ENCODE measurements at regions not wholly inside any gene's neighbourhood (a gene's known extent, or its start where the extent isn't known, plus 50 kb on each side); places are given as distances from the start of the nearest gene placed in this dataset.

DNA sequence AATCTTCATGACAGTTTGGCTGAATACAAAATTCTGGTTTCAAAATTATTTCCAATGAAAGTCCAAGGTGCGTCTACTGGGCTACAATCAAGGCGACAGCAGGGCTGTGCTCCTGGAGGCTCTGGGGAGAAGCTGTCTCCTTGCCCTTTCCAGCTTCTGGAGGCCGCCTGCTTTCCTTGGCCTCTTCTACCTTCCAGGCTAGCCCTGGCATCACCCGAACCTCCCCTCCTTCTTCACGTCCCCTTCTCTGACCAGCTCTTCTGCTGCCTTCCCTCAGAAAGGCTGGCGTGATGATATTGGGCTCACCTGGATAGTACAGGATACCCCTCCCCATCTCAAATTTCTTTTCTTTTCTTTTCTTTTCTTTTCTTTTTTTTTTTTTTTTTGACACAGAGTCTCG, 115.5 kb downstream of the KCNF1 start:
- TF ChIP-seq, protein P1, sequence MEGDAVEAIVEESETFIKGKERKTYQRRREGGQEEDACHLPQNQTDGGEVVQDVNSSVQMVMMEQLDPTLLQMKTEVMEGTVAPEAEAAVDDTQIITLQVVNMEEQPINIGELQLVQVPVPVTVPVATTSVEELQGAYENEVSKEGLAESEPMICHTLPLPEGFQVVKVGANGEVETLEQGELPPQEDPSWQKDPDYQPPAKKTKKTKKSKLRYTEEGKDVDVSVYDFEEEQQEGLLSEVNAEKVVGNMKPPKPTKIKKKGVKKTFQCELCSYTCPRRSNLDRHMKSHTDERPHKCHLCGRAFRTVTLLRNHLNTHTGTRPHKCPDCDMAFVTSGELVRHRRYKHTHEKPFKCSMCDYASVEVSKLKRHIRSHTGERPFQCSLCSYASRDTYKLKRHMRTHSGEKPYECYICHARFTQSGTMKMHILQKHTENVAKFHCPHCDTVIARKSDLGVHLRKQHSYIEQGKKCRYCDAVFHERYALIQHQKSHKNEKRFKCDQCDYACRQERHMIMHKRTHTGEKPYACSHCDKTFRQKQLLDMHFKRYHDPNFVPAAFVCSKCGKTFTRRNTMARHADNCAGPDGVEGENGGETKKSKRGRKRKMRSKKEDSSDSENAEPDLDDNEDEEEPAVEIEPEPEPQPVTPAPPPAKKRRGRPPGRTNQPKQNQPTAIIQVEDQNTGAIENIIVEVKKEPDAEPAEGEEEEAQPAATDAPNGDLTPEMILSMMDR (IDR thresholded peaks at IDR 0.05): no peak
- H3K27ac Mint-ChIP-seq: no peak overlapping the region
- H3K36me3 Mint-ChIP-seq (ENCODE audit: low read depth): no peaks in the 10 kb centered on the region
- DNase-seq: no peak
- H3K4me1 Mint-ChIP-seq (ENCODE audit: low read depth): no peaks in the 10 kb centered on the region
- H3K9me3 Mint-ChIP-seq: no peaks in the 10 kb centered on the region
- H3K27me3 Mint-ChIP-seq (ENCODE audit: insufficient read depth): peaks cover 35% of the 10 kb centered on the region
- no peak overlapping the region for H3K4me3 Mint-ChIP-seq

DNA sequence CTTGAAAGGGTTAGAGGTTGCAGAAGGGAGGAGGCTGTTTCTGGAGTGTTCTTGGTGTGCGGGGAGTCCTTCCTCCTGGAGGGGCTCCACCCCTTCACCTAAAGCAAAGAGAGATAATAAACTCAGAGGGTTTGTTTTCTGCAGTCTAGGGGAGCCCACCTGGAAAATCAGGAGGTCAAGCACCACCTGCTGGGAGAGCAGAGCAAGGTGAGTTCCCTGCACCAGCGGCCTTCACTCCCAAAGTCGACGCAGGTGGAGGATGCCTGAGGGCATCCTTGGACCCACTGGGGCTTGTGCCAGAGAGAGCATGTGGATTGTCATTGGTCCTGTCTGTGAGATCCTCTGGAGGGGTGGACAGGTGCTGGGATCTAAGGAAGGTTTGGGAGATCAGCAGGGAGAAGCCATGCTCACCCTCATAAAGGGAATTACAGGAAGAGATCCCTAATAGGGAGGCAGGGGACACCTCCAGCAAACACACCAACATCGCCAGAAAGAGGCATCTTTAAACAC, 116.7 kb downstream of the KCNF1 start:
- Mint-ChIP-seq H3K27ac (no peak overlapping the region), H3K4me3 (no peak overlapping the region), H3K9me3 (peaks cover 4% of the 10 kb centered on the region), H3K4me1 (ENCODE audit: low read depth) (no peaks in the 10 kb centered on the region), H3K27me3 (ENCODE audit: insufficient read depth) (peaks cover 41% of the 10 kb centered on the region), H3K36me3 (ENCODE audit: low read depth) (no peaks in the 10 kb centered on the region)
- TF ChIP-seq, protein P1 (IDR thresholded peaks at IDR 0.05): no peak
- no peak for DNase-seq

DNA sequence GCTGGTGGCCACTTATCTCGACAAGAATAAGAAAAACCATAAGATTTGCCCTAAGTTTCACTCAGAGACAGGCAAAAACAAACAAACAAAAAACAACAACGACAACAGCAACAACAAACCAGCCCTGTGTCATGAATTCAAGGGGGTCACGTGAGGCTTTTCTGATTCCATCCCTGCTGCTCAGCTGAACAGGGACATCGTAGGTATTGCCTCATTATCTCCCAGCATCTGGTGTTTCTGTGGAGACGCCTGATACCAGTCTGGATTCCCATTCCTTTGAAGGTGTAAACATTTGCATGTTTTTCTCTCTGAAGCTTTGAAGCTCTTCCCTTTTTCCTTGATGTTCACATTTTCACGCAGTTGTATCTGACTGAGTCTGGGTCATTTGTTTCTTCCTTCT, 117.4 kb downstream of the KCNF1 start:
- Mint-ChIP-seq H3K36me3 (ENCODE audit: low read depth) (no peaks in the 10 kb centered on the region), H3K9me3 (peaks cover 4% of the 10 kb centered on the region), H3K27me3 (ENCODE audit: insufficient read depth) (peaks cover 40% of the 10 kb centered on the region), H3K4me3 (no peak overlapping the region), H3K27ac (no peak overlapping the region), H3K4me1 (ENCODE audit: low read depth) (no peaks in the 10 kb centered on the region)
- no peak for DNase-seq
- TF ChIP-seq, protein P1 (IDR thresholded peaks at IDR 0.05): no peak

DNA sequence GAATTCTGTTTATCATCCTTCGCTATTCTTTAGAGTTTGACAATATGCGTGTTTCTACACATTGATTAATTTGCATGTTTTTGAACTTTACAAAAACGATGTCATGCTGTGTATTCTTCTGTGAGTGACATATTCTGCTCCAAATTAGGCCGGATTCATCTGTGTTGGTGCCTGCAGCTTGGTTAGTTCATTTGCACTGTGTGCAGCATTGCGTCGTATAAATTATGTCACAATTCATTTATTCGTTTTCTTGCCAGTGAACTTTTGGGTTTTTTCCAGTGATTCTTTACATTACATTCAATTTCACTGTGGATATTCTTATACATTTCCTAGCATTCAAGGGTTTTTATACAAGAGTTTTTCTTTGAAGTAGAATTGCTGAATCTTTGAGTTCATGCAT, 118.3 kb downstream of the KCNF1 start:
- TF ChIP-seq, protein P1 (IDR thresholded peaks at IDR 0.05): no peak
- Mint-ChIP-seq H3K36me3 (ENCODE audit: low read depth) (no peaks in the 10 kb centered on the region), H3K27me3 (ENCODE audit: insufficient read depth) (peaks cover 38% of the 10 kb centered on the region), H3K4me1 (ENCODE audit: low read depth) (no peaks in the 10 kb centered on the region), H3K27ac (no peak overlapping the region), H3K4me3 (no peak overlapping the region), H3K9me3 (peaks cover 4% of the 10 kb centered on the region)
- no peak for DNase-seq

DNA sequence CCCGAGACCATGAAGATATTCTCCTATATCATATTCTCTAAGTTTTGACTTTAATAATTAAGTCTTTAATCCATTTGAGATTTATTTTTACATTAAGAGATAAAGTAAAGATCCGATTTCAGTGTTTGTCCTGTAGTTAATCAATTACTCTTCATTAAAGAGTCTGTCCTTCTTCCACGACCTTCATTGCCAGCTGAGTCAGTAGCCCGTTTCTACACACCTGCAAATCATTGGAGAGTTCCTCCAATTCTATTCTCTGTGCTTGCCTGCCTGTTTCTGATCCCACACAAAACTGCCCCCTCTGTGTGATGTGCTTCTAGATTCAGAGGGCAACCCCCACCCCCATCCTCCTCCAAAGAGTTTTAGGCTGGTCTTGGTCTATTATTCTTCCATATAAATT, 119.2 kb downstream of the KCNF1 start:
- TF ChIP-seq, protein P1 (IDR thresholded peaks at IDR 0.05): no peak
- peaks cover 38% of the 10 kb centered on the region for H3K27me3 Mint-ChIP-seq (ENCODE audit: insufficient read depth)
- H3K4me1 Mint-ChIP-seq (ENCODE audit: low read depth): no peaks in the 10 kb centered on the region

DNA sequence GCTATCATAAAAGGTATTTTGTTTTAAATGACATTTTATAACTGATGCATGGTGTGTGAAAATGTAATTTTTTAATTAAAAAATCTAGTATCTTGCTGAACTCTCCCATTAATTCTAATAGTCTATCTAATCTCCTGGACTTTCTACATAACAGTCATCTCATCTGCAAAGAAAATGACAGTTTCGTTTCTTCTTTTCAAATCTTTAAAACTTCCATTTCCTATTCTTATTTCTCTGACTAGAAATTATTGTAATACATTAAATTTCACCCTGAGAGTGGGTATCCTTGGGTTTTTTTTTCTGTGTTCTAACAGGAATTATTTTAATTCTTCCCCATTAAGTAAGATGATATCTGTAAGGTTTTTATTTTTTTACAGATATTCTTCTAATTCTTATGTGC, 120.1 kb downstream of the KCNF1 start:
- H3K36me3 Mint-ChIP-seq (ENCODE audit: low read depth): peaks cover 9% of the 10 kb centered on the region; the same call in 1 of the 2 replicates
- TF ChIP-seq, protein P1 (IDR thresholded peaks at IDR 0.05): no peak
- no peaks in the 10 kb centered on the region for H3K4me1 Mint-ChIP-seq (ENCODE audit: low read depth)
- H3K27ac Mint-ChIP-seq: no peak overlapping the region
- no peak overlapping the region for H3K4me3 Mint-ChIP-seq
- H3K27me3 Mint-ChIP-seq (ENCODE audit: insufficient read depth): peaks cover 36% of the 10 kb centered on the region
- H3K9me3 Mint-ChIP-seq: peaks cover 15% of the 10 kb centered on the region
- no peak for DNase-seq

More for the DNA sequence above, 119.2 kb downstream of the KCNF1 start:
- Mint-ChIP-seq H3K4me3 (no peak overlapping the region), H3K36me3 (ENCODE audit: low read depth) (peaks cover under 1% of the 10 kb centered on the region; the same call in 1 of the 2 replicates), H3K9me3 (peaks cover 5% of the 10 kb centered on the region), H3K27ac (no peak overlapping the region)
- DNase-seq: no peak
